ENCODE measurements at regions not wholly inside any gene's neighbourhood (a gene's known extent, or its start where the extent isn't known, plus 50 kb on each side); places are given as distances from the start of the nearest gene placed in this dataset.

GRCh38 chr6:19153270-19153980 lies 683.7 kb upstream of the ID4 start:
- DNase-seq (ENCODE audit: low read depth): peak; percentile 17

DNA sequence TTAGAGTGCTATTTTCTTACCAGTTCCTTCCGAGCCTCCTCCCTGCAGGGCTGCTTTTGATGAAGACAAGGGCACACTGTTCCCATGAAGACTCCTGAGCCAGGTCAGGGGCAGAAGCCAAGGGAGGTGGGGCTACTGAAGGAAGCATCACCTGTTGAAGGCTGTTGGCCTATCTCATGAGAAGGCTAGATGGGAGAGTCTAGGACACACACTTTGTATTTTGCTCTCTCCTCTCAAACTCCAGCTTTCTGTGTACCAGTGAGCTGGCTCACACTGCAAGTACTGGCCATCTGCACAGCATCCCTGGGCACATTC lies 683.2 kb upstream of the ID4 start:
- no peak for DNase-seq (ENCODE audit: low read depth)

DNA sequence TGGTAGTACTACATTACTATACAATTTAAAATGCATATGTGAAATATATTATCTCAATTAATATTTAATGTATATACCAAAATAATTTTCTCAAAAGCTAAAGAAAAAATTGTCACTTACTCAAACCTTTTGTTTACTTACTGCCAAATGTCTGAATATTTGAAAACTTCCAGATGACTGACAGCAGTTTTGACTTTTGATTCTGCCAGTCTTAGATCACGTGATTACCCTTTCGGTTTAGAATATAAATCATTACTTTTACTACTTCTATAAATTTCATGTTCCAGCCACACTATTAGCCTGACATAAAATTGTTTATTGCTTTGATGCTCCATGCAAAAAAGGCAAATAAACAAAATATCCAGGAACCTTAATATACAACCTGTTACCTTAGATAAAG lies 680.7 kb upstream of the ID4 start:
- DNase-seq (ENCODE audit: low read depth): no peak

- DNase-seq (ENCODE audit: low read depth): no peak
Observed at GRCh38 chr6:19157486-19157885, 679.7 kb upstream of the ID4 start.

DNA sequence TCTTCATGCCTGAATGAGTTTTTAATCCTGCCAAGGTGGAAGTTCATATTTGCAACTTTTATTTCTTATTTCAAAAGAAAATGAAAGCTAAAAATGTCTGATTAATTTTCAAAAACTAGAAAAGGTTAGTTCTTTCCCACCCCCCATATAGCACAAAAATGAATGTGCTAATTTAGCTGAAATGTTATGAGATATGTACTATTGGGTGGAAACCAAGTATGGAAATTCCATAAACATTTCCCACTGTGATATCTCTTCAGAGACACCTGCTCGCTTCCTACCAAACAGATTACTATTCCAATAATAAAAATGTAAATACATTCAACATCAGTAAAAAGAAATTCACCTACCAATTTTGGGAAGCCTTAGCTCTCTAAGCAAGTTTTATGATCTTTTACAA lies 678.6 kb upstream of the ID4 start:
- no peak for DNase-seq (ENCODE audit: low read depth)

DNA sequence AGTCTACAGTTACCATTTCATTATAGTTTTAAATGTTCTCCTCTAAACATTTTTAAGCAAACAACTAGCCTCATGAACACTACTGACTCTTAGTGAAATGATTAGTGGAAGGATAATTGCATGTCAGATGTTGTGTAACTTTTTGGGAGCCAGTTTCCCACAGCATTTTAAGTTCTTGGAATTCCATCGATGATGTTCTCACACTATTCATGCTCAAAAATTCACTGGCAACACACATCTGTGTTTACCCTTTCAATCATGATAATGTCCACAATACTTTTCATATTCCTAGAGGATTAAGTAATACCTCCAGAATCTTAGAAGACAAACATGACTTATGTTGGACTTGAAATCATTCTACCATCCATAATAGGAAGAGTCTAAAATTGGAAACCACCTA lies 678.1 kb upstream of the ID4 start:
- DNase-seq (ENCODE audit: low read depth): peak; percentile 27

- no peak for DNase-seq (ENCODE audit: low read depth)
Observed at GRCh38 chr6:19159561-19159960, 677.6 kb upstream of the ID4 start.

- DNase-seq (ENCODE audit: low read depth): no peak
Observed at GRCh38 chr6:19160081-19160730, 677.0 kb upstream of the ID4 start.

DNA sequence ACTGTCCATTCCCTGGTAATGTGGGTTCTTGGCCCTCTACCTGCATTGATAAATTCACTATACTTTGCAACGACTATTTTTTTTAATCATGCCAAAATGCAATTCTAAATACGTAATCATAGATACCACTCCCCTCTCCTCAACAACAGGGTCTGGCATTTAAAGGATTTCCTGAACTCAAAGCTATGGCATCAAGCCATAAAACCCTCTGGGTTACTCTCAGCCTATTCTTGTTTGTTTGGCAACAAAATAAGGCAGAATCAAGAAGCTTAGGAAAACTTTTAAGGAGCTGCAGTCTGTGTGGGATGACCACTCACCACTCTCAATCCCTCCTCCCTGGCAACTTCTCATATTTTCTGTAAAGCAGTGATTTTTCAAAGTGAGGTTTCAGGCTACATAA lies 669.9 kb upstream of the ID4 start:
- no peak for DNase-seq (ENCODE audit: low read depth)

DNA sequence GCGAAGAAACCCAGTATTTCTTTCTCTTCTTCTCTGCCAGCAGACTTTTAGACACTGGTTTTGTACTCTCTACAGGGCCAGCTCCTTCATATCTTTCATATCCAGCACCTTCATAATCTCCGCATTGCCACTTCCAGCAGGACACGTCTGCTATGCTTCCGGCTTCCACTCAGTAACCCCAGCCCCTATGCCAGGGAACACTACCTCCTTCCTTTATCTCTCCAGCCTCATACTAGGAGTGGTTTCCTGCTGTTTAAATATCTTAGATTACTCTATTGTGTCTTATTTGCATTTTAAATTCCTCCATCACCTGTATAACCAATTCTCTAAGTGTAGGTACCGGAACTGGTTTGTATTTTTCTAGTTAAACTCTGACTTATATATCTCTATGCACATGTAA lies 667.8 kb upstream of the ID4 start:
- no peak for DNase-seq (ENCODE audit: low read depth)

DNA sequence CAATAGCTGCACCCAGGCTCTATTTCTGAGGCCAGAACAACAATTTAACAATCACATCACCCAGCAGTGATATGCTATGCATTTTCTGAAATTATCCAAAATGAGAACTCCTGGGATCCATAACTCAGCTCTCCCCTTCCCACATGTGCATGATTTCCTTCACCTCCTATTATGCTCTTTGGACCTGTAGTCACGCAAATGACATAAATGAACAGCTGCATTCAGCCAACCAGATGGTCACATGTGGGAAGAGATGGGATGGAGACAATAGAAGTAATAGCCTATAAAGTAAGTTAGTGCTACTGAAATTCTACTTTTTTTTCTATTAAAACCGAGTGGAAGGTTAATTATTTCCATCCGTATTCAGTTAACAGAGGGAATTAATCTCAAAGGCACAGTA lies 662.1 kb upstream of the ID4 start:
- DNase-seq (ENCODE audit: low read depth): no peak

GRCh38 chr6:19180348-19181072 lies 656.7 kb upstream of the ID4 start:
- no peak for DNase-seq (ENCODE audit: low read depth)

DNA sequence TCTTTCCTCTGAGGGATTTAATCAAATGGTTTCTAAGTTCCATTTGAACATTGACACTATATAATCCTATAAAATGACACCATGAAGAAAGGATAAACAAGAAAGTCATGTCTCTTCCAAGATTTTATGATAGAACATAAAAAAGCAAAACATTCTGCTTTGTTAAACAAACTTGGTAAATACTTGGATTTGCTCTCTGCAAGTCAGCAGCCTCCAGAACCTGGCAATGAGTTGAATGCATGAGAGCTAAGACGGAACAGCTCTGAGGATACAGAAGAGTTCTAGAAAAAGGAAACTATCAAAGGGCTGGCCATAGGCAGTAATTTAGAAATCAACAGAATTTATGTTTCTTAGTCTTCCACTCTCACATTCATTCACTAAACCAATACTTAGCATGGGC lies 656.0 kb upstream of the ID4 start:
- DNase-seq (ENCODE audit: low read depth): no peak

GRCh38 chr6:19193624-19194023 lies 643.5 kb upstream of the ID4 start:
- DNase-seq (ENCODE audit: low read depth): no peak

DNA sequence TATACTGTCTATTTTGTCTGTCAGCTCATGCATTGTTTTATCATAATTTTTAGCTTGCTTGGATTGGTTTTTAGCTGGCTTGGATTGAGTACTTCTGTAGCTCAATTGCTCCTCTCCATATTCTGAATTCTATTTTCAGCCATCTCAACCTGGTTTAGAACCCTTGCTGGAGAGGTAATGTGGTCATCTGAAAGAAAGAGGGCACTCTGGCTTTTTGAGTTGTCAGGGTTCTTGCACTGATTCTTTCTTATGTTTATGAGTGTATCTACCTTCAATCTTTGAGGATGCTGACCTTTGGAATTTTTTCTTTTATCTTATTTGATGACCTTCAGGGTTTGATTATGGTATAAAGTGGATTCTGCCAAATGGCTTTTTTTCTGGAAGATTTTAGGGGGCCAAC lies 632.7 kb upstream of the ID4 start:
- DNase-seq (ENCODE audit: low read depth): no peak

GRCh38 chr6:19205076-19205475 lies 632.1 kb upstream of the ID4 start:
- no peak for DNase-seq (ENCODE audit: low read depth)

DNA sequence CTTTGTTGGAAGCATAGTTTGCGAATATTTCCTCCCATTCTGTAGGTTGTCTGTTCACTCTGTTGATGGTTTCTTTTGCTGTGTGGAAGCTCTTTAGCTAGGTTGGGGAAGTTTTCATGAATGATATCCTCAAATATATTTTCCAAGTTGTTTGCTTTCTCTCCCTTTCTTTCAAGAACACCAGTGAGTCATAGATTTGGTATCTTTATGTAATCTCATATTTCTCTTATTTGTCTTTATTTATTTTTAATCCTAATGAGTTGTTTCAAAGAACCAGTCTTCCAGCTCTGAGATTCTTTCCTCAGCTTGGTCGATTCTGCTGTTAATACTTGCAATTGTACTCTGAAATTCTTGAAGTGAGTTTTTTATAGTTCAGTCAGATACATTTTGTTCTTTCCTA lies 628.0 kb upstream of the ID4 start:
- no peak for DNase-seq (ENCODE audit: low read depth)

GRCh38 chr6:19210849-19211590 lies 626.1 kb upstream of the ID4 start:
- DNase-seq (ENCODE audit: low read depth): no peak

DNA sequence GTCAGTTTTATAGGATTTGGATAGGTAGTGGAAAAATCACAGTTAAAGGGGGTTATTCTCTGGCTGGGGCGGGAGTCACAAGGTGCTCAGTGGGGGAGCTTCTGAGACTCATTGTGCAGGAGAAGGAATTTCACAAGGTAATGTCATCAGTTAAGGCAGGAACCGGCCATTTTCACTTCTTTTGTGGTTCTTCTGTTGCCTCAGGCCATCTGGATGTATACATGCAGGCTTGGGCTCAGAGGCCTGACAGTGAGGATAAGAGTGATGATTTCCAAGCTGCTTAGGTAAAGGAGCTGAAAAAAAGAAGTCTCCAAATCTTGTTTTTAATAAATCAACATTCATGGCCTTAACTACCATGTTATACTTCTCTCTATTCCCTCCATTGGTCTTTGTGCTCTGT lies 622.9 kb upstream of the ID4 start:
- DNase-seq (ENCODE audit: low read depth): no peak

GRCh38 chr6:19219931-19220330 lies 617.2 kb upstream of the ID4 start:
- DNase-seq (ENCODE audit: low read depth): no peak

DNA sequence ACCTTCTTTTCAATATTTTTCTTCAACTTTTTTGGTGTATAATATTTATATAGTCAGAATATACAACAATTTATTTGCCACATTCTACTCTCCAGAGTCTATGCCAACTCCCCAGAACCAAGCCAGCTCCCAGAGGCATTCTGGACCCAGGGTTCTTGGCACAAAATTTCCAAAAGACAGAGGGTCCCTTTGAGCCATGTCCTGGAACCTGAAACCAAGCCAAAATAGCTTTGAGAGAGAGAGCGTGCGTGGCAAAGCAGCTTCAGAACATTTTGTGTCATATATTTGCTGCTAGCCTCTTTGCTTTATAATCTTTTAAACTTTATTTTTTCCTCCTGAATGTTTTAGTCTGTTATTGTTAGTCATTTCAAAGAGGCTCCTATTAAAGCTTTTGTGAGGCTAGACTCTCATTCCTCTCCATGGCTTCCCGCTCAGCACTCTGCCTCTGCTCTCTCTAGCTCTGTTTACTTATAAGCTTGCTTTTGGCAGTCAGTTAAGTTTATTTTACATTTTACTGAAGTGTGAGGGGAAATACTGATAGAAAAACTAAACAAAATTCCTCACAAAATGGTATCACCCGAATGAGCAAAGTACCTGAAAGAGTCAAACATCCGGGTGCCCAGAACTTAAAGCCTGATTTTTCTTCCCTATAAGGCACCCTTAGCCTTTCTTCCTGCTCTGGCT lies 605.1 kb upstream of the ID4 start:
- DNase-seq (ENCODE audit: low read depth): no peak

DNA sequence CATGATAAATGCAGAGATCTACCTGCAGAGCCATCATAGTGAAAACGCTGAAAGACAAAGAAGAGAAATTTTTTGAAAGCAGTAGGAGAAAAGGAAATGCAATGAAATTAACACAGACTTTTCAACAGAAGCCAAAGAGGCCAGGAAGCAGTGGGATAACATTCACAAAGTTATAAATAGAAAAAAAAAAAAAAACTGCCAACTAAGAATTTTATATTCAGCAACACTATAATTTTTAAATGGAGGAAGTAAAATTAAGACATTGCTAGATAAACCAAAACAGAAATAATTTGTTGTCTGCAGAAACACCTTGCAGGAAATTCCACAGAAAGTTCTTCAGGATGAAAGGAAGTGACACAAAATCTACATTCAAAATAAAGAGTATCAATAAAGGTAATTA lies 591.5 kb upstream of the ID4 start:
- no peak for DNase-seq (ENCODE audit: low read depth)
